H1 (cell line): ENCODE measurements at regions not wholly inside any gene's neighbourhood (a gene's known extent, or its start where the extent isn't known, plus 50 kb on each side); places are given as distances from the start of the nearest gene placed in this dataset.

Experiments
- CTCF ChIA-PET: fragments of 300-600 bp; sonication (Branson Sonifier 250); formaldehyde crosslinking; loops from one replicate; lab custom pipeline; 2021; ENCODE audit not compliant: partially characterized antibody; lab: Charles Lee
- POLR2A ChIA-PET: fragments of 300-600 bp; sonication (Branson Sonifier 250); formaldehyde crosslinking; loops from one replicate; lab custom pipeline; 2021; ENCODE audit warnings: inconsistent platforms; ENCODE audit not compliant: partially characterized antibody; lab: Charles Lee
- DNase-seq, 2 experiments: peaks; one replicate each; pipeline versions ENCODE4 v3.0.0 to v3.0.0-alpha.2; 2010 to 2022; ENCODE audit warnings: low spot score in 2 of 2, low read depth in 1 of 2, mixed read lengths in 1 of 2
- FAIRE-seq: peaks from 2 replicates; lab custom pipeline; 2011; peaks lifted over from hg19 to GRCh38; lab: Jason Lieb, UNC
- H2AFZ ChIP-seq: 2 replicates; pipeline ENCODE4 v1.8.1; 2012; ENCODE audit warnings: low read length, inconsistent platforms
- H2AK5ac ChIP-seq: 2 replicates; pipeline ENCODE4 v1.6.1; 2013; ENCODE audit warnings: low read depth, low read length
- H2BK120ac ChIP-seq: replicated peaks from 2 replicates; pipeline ENCODE3; 2013; ENCODE audit warnings: low read depth, low read length, inconsistent platforms
- H2BK12ac ChIP-seq: 2 replicates; pipeline ENCODE4 v1.6.1; 2013; ENCODE audit warnings: low read depth, low read length
- H2BK15ac ChIP-seq: 2 replicates; pipeline ENCODE4 v1.6.1; 2013; ENCODE audit warnings: low read length
- H2BK20ac ChIP-seq: 2 replicates; pipeline ENCODE4 v1.6.1; 2013; ENCODE audit warnings: low read length
- H2BK5ac ChIP-seq: 2 replicates; pipeline ENCODE4 v1.6.1; 2013; ENCODE audit warnings: low read depth, low read length
- H3K14ac ChIP-seq: 2 replicates; pipeline ENCODE4 v1.6.1; 2013; ENCODE audit warnings: inconsistent platforms; ENCODE audit not compliant: insufficient read length
- H3K18ac ChIP-seq: 2 replicates; pipeline ENCODE4 v1.6.1; 2013; ENCODE audit warnings: low read length; ENCODE audit errors: extremely low read depth
- H3K23ac ChIP-seq: 2 replicates; pipeline ENCODE4 v1.6.1; 2013; ENCODE audit warnings: inconsistent platforms; ENCODE audit not compliant: insufficient read length
- H3K23me2 ChIP-seq: 2 replicates; pipeline ENCODE4 v1.6.1; 2013; ENCODE audit warnings: low read depth, low read length
- H3K27ac ChIP-seq: 2 replicates; pipeline ENCODE4 v1.6.1; 2011; ENCODE audit warnings: low read depth, low read length, inconsistent platforms
- H3K27me3 ChIP-seq, 4 experiments: replicated peaks in 1 of 4; 1 replicate in 1 of 4; 2 replicates in 3 of 4; pipeline versions ENCODE4 v1.6.1 to v1.8.1; 2011 to 2013; ENCODE audit warnings: low read length in 3 of 4, mild to moderate bottlenecking in 3 of 4, inconsistent platforms in 2 of 4, mixed read lengths in 2 of 4, moderate library complexity in 1 of 4; ENCODE audit not compliant: control insufficient read depth in 3 of 4, insufficient read depth in 3 of 4; ENCODE audit errors: extremely low read depth in 1 of 4
- H3K36me3 ChIP-seq, 4 experiments: 2 replicates each; pipeline versions ENCODE4 v1.6.1 to v1.8.1; 2011 to 2013; ENCODE audit warnings: mild to moderate bottlenecking in 4 of 4, low read length in 3 of 4, moderate library complexity in 2 of 4, control low read depth in 1 of 4, inconsistent platforms in 1 of 4; ENCODE audit not compliant: insufficient read depth in 4 of 4, control insufficient read depth in 2 of 4
- H3K4ac ChIP-seq: replicated peaks from 2 replicates; pipeline ENCODE3; 2013; ENCODE audit warnings: low read length, low read depth, mixed read lengths, inconsistent platforms; ENCODE audit not compliant: insufficient read length
- H3K4me1 ChIP-seq, 4 experiments: replicated peaks in 1 of 4; 1 replicate in 1 of 4; 2 replicates in 3 of 4; pipeline versions ENCODE4 v1.6.1 to v1.8.1; 2011 to 2013; ENCODE audit warnings: low read length in 3 of 4, inconsistent platforms in 2 of 4, mixed read lengths in 1 of 4; ENCODE audit not compliant: insufficient read depth in 4 of 4, control insufficient read depth in 3 of 4
- H3K4me2 ChIP-seq, 2 experiments: 2 replicates each; pipeline versions ENCODE4 v1.6.1 to v1.8.1; 2011 to 2013; ENCODE audit warnings: low read depth in 2 of 2, low read length in 2 of 2, control low read depth in 1 of 2, inconsistent platforms in 1 of 2, mild to moderate bottlenecking in 1 of 2; ENCODE audit not compliant: insufficient read depth in 1 of 2
- H3K4me3 ChIP-seq, 4 experiments: fragments of 200-600, 300-600 bp in 1 of 4; sonication (generic), shearing (Covaris generic), sonication (Bioruptor Twin) in 1 of 4; 2 replicates each; pipeline versions ENCODE4 v1.5.1 to v1.8.1; 2011 to 2016; ENCODE audit warnings: low read length in 4 of 4, low read depth in 3 of 4, control low read depth in 2 of 4, inconsistent platforms in 2 of 4, mild to moderate bottlenecking in 2 of 4, mixed read lengths in 1 of 4, moderate library complexity in 1 of 4; ENCODE audit not compliant: insufficient read depth in 2 of 4; ENCODE audit errors: extremely low read depth in 1 of 4
- H3K56ac ChIP-seq: replicated peaks from 2 replicates; pipeline ENCODE3; 2013; ENCODE audit warnings: low read depth, mild to moderate bottlenecking, mixed read lengths, low read length, inconsistent platforms; ENCODE audit not compliant: insufficient read length
- H3K79me1 ChIP-seq: 2 replicates; pipeline ENCODE4 v1.6.1; 2013; ENCODE audit warnings: low read depth, low read length, control low read depth
- H3K79me2 ChIP-seq, 2 experiments: 2 replicates each; pipeline versions ENCODE4 v1.6.1 to v1.8.1; 2012 to 2013; ENCODE audit warnings: low read length in 2 of 2, mild to moderate bottlenecking in 2 of 2, inconsistent platforms in 1 of 2; ENCODE audit not compliant: insufficient read depth in 2 of 2, control insufficient read depth in 1 of 2
- H3K9ac ChIP-seq, 4 experiments: replicated peaks in 1 of 4; 1 replicate in 1 of 4; 2 replicates in 3 of 4; pipeline versions ENCODE4 v1.6.1 to v1.8.1; 2011 to 2013; ENCODE audit warnings: low read depth in 3 of 4, low read length in 3 of 4, control low read depth in 2 of 4, mild to moderate bottlenecking in 2 of 4, moderate library complexity in 2 of 4, inconsistent platforms in 1 of 4; ENCODE audit errors: extremely low read depth in 1 of 4
- H3K9me3 ChIP-seq, 2 experiments: 2 replicates each; pipeline versions ENCODE4 v1.6.1 to v1.8.1; 2012 to 2013; ENCODE audit warnings: mild to moderate bottlenecking in 2 of 2, moderate library complexity in 2 of 2, control low read depth in 1 of 2, inconsistent platforms in 1 of 2, low read depth in 1 of 2, low read length in 1 of 2, mixed read lengths in 1 of 2; ENCODE audit not compliant: insufficient read depth in 2 of 2
- H4K20me1 ChIP-seq, 2 experiments: replicated peaks in 1 of 2; 2 replicates each; pipeline versions ENCODE3 to v1.8.1; 2011 to 2013; ENCODE audit warnings: inconsistent platforms in 2 of 2, low read length in 2 of 2, mild to moderate bottlenecking in 1 of 2; ENCODE audit not compliant: insufficient read depth in 2 of 2, control insufficient read depth in 1 of 2
- H4K5ac ChIP-seq: 2 replicates; pipeline ENCODE4 v1.6.1; 2013; ENCODE audit warnings: low read length, low read depth, mixed read lengths, inconsistent platforms; ENCODE audit not compliant: insufficient read length
- H4K8ac ChIP-seq: 2 replicates; pipeline ENCODE4 v1.8.0; 2013; ENCODE audit warnings: mild to moderate bottlenecking, moderate library complexity, low read length, inconsistent platforms; ENCODE audit not compliant: insufficient read depth; ENCODE audit errors: extremely low read depth
- H4K91ac ChIP-seq: replicated peaks from 2 replicates; pipeline ENCODE3; 2013; ENCODE audit warnings: low read length, mixed read lengths, inconsistent platforms; ENCODE audit not compliant: insufficient read length
- BRCA1 ChIP-seq: IDR thresholded peaks from 2 replicates; pipeline ENCODE4 v1.6.1; 2012; ENCODE audit warnings: low read depth, low read length, improper control_type of control experiment
- GABPA ChIP-seq: IDR thresholded peaks from 2 replicates; pipeline ENCODE4 v1.6.1; 2011; ENCODE audit warnings: mild to moderate bottlenecking, low read length, moderate library complexity, borderline replicate concordance; ENCODE audit not compliant: insufficient read depth
- TEAD4 ChIP-seq: IDR thresholded peaks from 2 replicates; pipeline ENCODE4 v1.6.1; 2012; ENCODE audit warnings: low read depth, low read length, inconsistent platforms, mixed read lengths

- H3K9ac ChIP-seq, result no peak overlapping the region
- no peak overlapping the region for H2BK5ac ChIP-seq
- H3K14ac ChIP-seq, result no peak overlapping the region
- no peaks in the 10 kb centered on the region for H3K23me2 ChIP-seq
- no peak overlapping the region for H3K18ac ChIP-seq
- no peaks in the 10 kb centered on the region for H3K36me3 ChIP-seq
- no peak overlapping the region for H4K91ac ChIP-seq
- H3K4me1 ChIP-seq, result no peaks in the 10 kb centered on the region
- no peak overlapping the region for H2BK120ac ChIP-seq
- no peak overlapping the region for H3K4me2 ChIP-seq
- no peak overlapping the region for H2BK20ac ChIP-seq
- no peak for DNase-seq
- POLR2A ChIA-PET, result no interaction called here
- no peak overlapping the region for H4K5ac ChIP-seq
- no peaks in the 10 kb centered on the region for H3K27me3 ChIP-seq
- H3K79me2 ChIP-seq, result no peaks in the 10 kb centered on the region
- H2AK5ac ChIP-seq, result no peak overlapping the region
- no peak overlapping the region for H3K56ac ChIP-seq
- no peaks in the 10 kb centered on the region for H3K9me3 ChIP-seq
- H4K20me1 ChIP-seq, result no peaks in the 10 kb centered on the region
- H2BK15ac ChIP-seq, result no peak overlapping the region
- FAIRE-seq, result no peak
- H2AFZ ChIP-seq, result no peak overlapping the region
- no peak overlapping the region for H3K4ac ChIP-seq
- CTCF ChIA-PET, result no interaction called here
- no peak for TF ChIP-seq TEAD4
- TF ChIP-seq BRCA1, result no peak
- TF ChIP-seq GABPA, result no peak
- no peak overlapping the region for H4K8ac ChIP-seq
- no peaks in the 10 kb centered on the region for H3K79me1 ChIP-seq
- no peak overlapping the region for H3K23ac ChIP-seq
- no peak overlapping the region for H3K27ac ChIP-seq
- no peak overlapping the region for H3K4me3 ChIP-seq
- no peak overlapping the region for H2BK12ac ChIP-seq
Measured at GRCh38 chr14:40113671-40114070, 681.4 kb upstream of the FBXO33 start.
